Pulmonary artery endothelial cell (primary cell): ENCODE measurements at regions not wholly inside any gene's neighbourhood (a gene's known extent, or its start where the extent isn't known, plus 50 kb on each side); places are given as distances from the start of the nearest gene placed in this dataset.

ENCODE experiments used
- DNase-seq: peaks from one replicate; pipeline ENCODE4 v3.0.0-alpha.2; 2011; ENCODE audit warnings: low read depth, low spot score

- no peak for DNase-seq
Observed at GRCh38 chr9:16309469-16310271, 560.8 kb downstream of the BNC2 start.

GRCh38 chr9:16310278-16311110, 560.0 kb downstream of the BNC2 start:
- no peak for DNase-seq

- DNase-seq = no peak
Observed at GRCh38 chr9:16312116-16312515, 558.4 kb downstream of the BNC2 start.

- no peak for DNase-seq
Observed at GRCh38 chr9:16312962-16313546, 557.4 kb downstream of the BNC2 start.

- DNase-seq = no peak
Observed at GRCh38 chr9:16314476-16314875, 556.0 kb downstream of the BNC2 start.

GRCh38 chr9:16315720-16316119, 554.8 kb downstream of the BNC2 start:
- no peak for DNase-seq

- no peak for DNase-seq
Observed at GRCh38 chr9:16316456-16316855, 554.0 kb downstream of the BNC2 start.

GRCh38 chr9:16316911-16317817, 553.3 kb downstream of the BNC2 start:
- DNase-seq = no peak

- DNase-seq = no peak
Observed at GRCh38 chr9:16318516-16319060, 551.9 kb downstream of the BNC2 start.

- DNase-seq = no peak
Observed at GRCh38 chr9:16319646-16320045, 550.8 kb downstream of the BNC2 start.

- no peak for DNase-seq
Observed at GRCh38 chr9:16320338-16320902, 550.0 kb downstream of the BNC2 start.

- no peak for DNase-seq
Observed at GRCh38 chr9:16321461-16322119, 548.9 kb downstream of the BNC2 start.

- DNase-seq = no peak
Observed at GRCh38 chr9:16322849-16323248, 547.6 kb downstream of the BNC2 start.

- no peak for DNase-seq
Observed at GRCh38 chr9:16325966-16326365, 544.5 kb downstream of the BNC2 start.

- no peak for DNase-seq
Observed at GRCh38 chr9:16328349-16328748, 542.1 kb downstream of the BNC2 start.

- DNase-seq = no peak
Observed at GRCh38 chr9:16329671-16330113, 540.8 kb downstream of the BNC2 start.

- DNase-seq = no peak
Observed at GRCh38 chr9:16331031-16331430, 539.4 kb downstream of the BNC2 start.

- DNase-seq = no peak
Observed at GRCh38 chr9:16331527-16331926, 538.9 kb downstream of the BNC2 start.

GRCh38 chr9:16333691-16334090, 536.8 kb downstream of the BNC2 start:
- DNase-seq = no peak
